Activated naive CD8-positive, alpha-beta T cell treated with anti-CD3 and anti-CD28 coated beads, Interleukin-2, amount 50 U/mL, for 24 hours (primary cell): ENCODE measurements at regions not wholly inside any gene's neighbourhood (a gene's known extent, or its start where the extent isn't known, plus 50 kb on each side); places are given as distances from the start of the nearest gene placed in this dataset.
"Not testable (repeated sequence)": the region's sequence is repeated elsewhere in the genome, so short reads cannot be mapped to it uniquely, and the experiment has no call there.

ENCODE experiments used
- ATAC-seq: fragments of 150-1000 bp; cut with Tn5 transposase; one replicate; pipeline ENCODE4 v1.10.0; 2021
- DNase-seq: peaks from one replicate; pipeline ENCODE4 v3.0.0; 2021
- H3K27ac Mint-ChIP-seq: one replicate; pipeline ENCODE4 v1.8.0; 2021; ENCODE audit warnings: mild to moderate bottlenecking, mixed read lengths
- H3K27me3 Mint-ChIP-seq: one replicate; pipeline ENCODE4 v1.8.0; 2021; ENCODE audit warnings: mixed read lengths
- H3K36me3 Mint-ChIP-seq: one replicate; pipeline ENCODE4 v1.8.0; 2021; ENCODE audit warnings: low read depth, mixed read lengths
- H3K4me1 Mint-ChIP-seq: one replicate; pipeline ENCODE4 v1.8.0; 2021; ENCODE audit warnings: mixed read lengths
- H3K4me3 Mint-ChIP-seq: one replicate; pipeline ENCODE4 v1.8.0; 2021; ENCODE audit warnings: mild to moderate bottlenecking, moderate library complexity, mixed read lengths
- H3K9me3 Mint-ChIP-seq: one replicate; pipeline ENCODE4 v1.8.0; 2021; ENCODE audit warnings: mixed read lengths

DNA sequence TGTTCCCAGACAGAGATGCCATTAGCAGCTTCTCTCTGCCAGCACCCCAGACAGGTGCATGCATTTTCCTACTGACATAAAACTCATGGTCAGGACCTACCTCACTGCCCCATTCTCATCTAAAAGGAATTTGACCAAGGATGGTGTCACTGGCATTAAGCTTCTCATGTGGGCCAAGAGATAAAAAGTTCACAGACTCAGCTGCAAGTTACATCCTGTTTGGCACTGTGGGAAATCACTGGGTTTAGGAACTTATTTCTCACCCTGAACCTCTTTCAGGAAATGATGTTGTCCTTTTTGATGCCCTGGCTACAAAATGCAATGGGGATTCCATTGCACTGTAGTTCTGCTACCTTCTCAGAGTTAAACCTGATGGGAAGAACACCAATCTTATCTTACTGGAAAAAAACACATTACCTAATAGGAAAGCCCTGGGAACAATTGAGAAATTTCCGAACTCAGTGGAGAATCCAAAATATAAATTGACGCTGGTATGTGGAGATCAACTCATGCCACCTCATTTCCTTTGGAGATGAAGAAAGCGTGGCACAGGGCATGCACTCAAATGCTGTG is 252.1 kb upstream of the COPS8 start:
- ATAC-seq (no peak), DNase-seq (no peak)
- no peak overlapping the region for H3K27ac Mint-ChIP-seq
- no peaks in the 10 kb centered on the region for H3K9me3 Mint-ChIP-seq
- no peaks in the 10 kb centered on the region for H3K36me3 Mint-ChIP-seq
- no peaks in the 10 kb centered on the region for H3K4me1 Mint-ChIP-seq
- H3K4me3 Mint-ChIP-seq, result no peak overlapping the region
- H3K27me3 Mint-ChIP-seq, result no peaks in the 10 kb centered on the region

GRCh38 chr2:236834284-236834683 is 251.4 kb upstream of the COPS8 start:
- H3K9me3 Mint-ChIP-seq, result no peaks in the 10 kb centered on the region
- no peaks in the 10 kb centered on the region for H3K4me1 Mint-ChIP-seq
- H3K27ac Mint-ChIP-seq, result no peak overlapping the region
- no peaks in the 10 kb centered on the region for H3K36me3 Mint-ChIP-seq
- H3K27me3 Mint-ChIP-seq, result no peaks in the 10 kb centered on the region
- no peak overlapping the region for H3K4me3 Mint-ChIP-seq
- no peak for DNase-seq
- ATAC-seq, result no peak

DNA sequence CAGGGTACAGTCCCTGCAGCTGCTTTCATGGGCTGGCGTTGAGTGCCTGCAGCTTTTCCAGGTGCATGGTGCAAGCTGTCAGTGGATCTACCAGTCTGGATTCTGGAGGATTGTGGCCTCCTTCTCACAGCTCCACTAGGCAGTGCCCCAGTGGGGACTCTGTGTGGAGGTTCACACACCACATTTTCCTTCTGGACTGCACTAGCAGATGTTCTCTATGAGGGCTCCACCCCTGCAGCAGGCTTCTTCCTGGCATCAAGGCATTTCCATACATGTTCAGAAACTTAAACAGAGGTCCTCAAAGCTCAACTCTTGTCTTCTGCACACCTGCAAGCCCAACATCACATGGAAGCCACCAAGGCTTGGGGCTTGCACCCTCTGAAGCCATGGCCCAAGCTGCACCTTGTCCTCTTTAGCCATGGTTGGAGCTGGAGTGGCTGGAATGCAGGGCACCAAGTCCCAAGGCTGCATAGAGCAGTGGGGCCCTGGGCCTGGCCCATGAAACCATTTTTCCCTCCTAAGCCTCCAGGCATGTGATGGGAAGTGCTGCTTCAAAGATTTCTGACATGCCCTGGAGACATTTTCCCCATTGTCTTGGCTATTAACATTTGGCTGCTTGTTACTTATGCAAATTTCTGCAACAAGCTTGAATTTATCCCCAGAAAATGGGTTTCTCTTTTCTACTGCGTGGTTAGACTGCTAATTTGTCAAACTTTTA is 250.2 kb upstream of the COPS8 start:
- no peaks in the 10 kb centered on the region for H3K36me3 Mint-ChIP-seq
- ATAC-seq, result no peak
- H3K27me3 Mint-ChIP-seq, result no peaks in the 10 kb centered on the region
- no peak for DNase-seq
- H3K27ac Mint-ChIP-seq, result no peak overlapping the region
- H3K4me3 Mint-ChIP-seq, result no peak overlapping the region
- H3K4me1 Mint-ChIP-seq, result no peaks in the 10 kb centered on the region
- H3K9me3 Mint-ChIP-seq, result no peaks in the 10 kb centered on the region

- H3K9me3 Mint-ChIP-seq, DNase-seq, H3K4me1 Mint-ChIP-seq, H3K27ac Mint-ChIP-seq, ATAC-seq, H3K27me3 Mint-ChIP-seq, H3K4me3 Mint-ChIP-seq, H3K36me3 Mint-ChIP-seq: not testable (repeated sequence)
Observed at GRCh38 chr2:236836028-236836427, 249.7 kb upstream of the COPS8 start.

GRCh38 chr2:236840215-236840614 is 245.5 kb upstream of the COPS8 start:
- Mint-ChIP-seq H3K4me3 (no peak overlapping the region), H3K27ac (no peak overlapping the region), H3K9me3 (no peaks in the 10 kb centered on the region), H3K36me3 (no peaks in the 10 kb centered on the region), H3K4me1 (no peaks in the 10 kb centered on the region), H3K27me3 (no peaks in the 10 kb centered on the region)
- ATAC-seq (no peak), DNase-seq (no peak)

- Mint-ChIP-seq H3K36me3 (no peaks in the 10 kb centered on the region), H3K4me1 (no peaks in the 10 kb centered on the region), H3K27ac (no peak overlapping the region), H3K27me3 (no peaks in the 10 kb centered on the region), H3K4me3 (no peak overlapping the region), H3K9me3 (no peaks in the 10 kb centered on the region)
- DNase-seq (no peak), ATAC-seq (no peak)
Observed at GRCh38 chr2:236840857-236841256, 244.8 kb upstream of the COPS8 start.

- ATAC-seq, result no peak
- DNase-seq, result no peak
- H3K27me3 Mint-ChIP-seq, result no peaks in the 10 kb centered on the region
- H3K27ac Mint-ChIP-seq, result no peak overlapping the region
- H3K4me1 Mint-ChIP-seq, result no peaks in the 10 kb centered on the region
- no peak overlapping the region for H3K4me3 Mint-ChIP-seq
- H3K9me3 Mint-ChIP-seq, result no peaks in the 10 kb centered on the region
- H3K36me3 Mint-ChIP-seq, result no peaks in the 10 kb centered on the region
Observed at GRCh38 chr2:236841389-236841788, 244.3 kb upstream of the COPS8 start.

DNA sequence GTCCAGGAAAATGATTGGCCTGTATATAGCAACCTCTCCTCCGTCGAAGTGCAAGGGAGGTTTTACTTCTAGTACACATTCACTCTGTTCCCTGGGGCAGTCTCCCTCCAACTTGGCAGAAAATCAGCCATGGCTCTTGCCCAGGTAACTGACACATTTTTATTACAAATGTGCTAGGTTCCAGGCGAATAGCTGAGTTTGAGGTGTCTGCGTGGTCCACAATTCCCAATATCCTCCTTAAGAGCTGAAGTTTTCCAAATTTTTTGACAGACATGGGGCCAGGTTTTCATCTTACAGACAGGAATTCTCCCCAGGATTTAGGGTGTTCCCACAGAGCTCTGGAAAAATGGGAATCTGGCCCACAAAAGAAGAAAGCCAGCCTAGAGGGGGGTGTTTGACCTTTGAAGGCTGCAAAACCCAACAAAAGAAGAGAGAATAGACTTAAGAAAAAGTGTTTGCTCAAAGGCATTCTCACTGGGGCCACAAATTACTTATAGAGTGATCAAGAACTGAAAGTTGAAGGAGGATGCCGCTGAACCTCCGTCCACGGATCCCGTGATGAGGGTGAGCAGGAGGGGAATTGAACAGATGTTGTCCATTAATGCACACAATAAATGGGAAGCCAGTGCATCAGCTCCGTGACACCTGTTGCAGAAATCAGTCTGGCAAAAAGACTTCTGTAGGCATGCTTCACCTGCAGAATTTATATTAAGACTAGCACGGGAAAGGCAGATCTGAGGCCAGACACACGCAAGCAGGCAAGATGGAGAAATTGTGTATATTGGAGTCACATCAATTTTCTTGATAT is 242.3 kb upstream of the COPS8 start:
- ATAC-seq, result no peak

DNA sequence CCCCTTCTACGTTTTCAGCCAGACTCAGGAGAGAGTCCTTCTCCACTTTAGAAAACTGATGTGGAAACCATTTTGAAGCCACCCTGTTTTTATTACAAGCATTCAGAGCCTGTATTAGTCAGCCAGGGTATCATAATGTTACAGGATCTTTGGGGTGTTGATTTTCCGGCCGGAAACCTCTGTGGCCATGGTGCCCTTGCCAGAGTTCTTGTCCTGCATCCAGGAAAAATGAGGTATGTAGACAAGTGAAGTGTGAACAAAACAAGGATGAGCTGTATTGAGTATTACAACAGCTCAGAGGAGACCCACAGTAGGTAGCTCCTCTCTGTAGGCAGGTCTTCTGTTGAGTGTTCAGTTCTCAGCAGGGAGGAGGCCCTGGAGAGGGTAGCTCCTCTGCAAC is 241.0 kb upstream of the COPS8 start:
- H3K36me3 Mint-ChIP-seq, result no peaks in the 10 kb centered on the region
- H3K27ac Mint-ChIP-seq, result no peak overlapping the region
- no peaks in the 10 kb centered on the region for H3K9me3 Mint-ChIP-seq
- ATAC-seq, result no peak
- H3K4me1 Mint-ChIP-seq, result no peaks in the 10 kb centered on the region
- no peak overlapping the region for H3K4me3 Mint-ChIP-seq
- no peak for DNase-seq
- no peaks in the 10 kb centered on the region for H3K27me3 Mint-ChIP-seq

More for the DNA sequence above, 242.3 kb upstream of the COPS8 start:
- H3K27ac Mint-ChIP-seq, result no peak overlapping the region
- no peaks in the 10 kb centered on the region for H3K4me1 Mint-ChIP-seq
- DNase-seq, result no peak
- no peaks in the 10 kb centered on the region for H3K36me3 Mint-ChIP-seq
- H3K9me3 Mint-ChIP-seq, result no peaks in the 10 kb centered on the region
- no peaks in the 10 kb centered on the region for H3K27me3 Mint-ChIP-seq
- H3K4me3 Mint-ChIP-seq, result no peak overlapping the region

GRCh38 chr2:236847023-236847422 is 238.7 kb upstream of the COPS8 start:
- no peak overlapping the region for H3K27ac Mint-ChIP-seq
- no peak overlapping the region for H3K4me3 Mint-ChIP-seq
- no peaks in the 10 kb centered on the region for H3K27me3 Mint-ChIP-seq
- H3K9me3 Mint-ChIP-seq, result no peaks in the 10 kb centered on the region
- ATAC-seq (no peak), DNase-seq (no peak)
- H3K36me3 Mint-ChIP-seq, result no peaks in the 10 kb centered on the region
- H3K4me1 Mint-ChIP-seq, result no peaks in the 10 kb centered on the region

- Mint-ChIP-seq H3K36me3 (no peaks in the 10 kb centered on the region), H3K9me3 (no peaks in the 10 kb centered on the region), H3K27me3 (no peaks in the 10 kb centered on the region), H3K4me3 (no peak overlapping the region), H3K27ac (no peak overlapping the region), H3K4me1 (no peaks in the 10 kb centered on the region)
- DNase-seq (no peak), ATAC-seq (no peak)
Observed at GRCh38 chr2:236847538-236848263, 238.0 kb upstream of the COPS8 start.

GRCh38 chr2:236848501-236848900 is 237.2 kb upstream of the COPS8 start:
- Mint-ChIP-seq H3K4me1 (no peaks in the 10 kb centered on the region), H3K4me3 (no peak overlapping the region), H3K27ac (no peak overlapping the region), H3K36me3 (no peaks in the 10 kb centered on the region), H3K27me3 (no peaks in the 10 kb centered on the region), H3K9me3 (no peaks in the 10 kb centered on the region)
- DNase-seq (no peak), ATAC-seq (no peak)

GRCh38 chr2:236849508-236849907 is 236.2 kb upstream of the COPS8 start:
- Mint-ChIP-seq H3K4me3 (no peak overlapping the region), H3K27me3 (no peaks in the 10 kb centered on the region), H3K9me3 (no peaks in the 10 kb centered on the region), H3K36me3 (no peaks in the 10 kb centered on the region), H3K4me1 (no peaks in the 10 kb centered on the region), H3K27ac (no peak overlapping the region)
- ATAC-seq (no peak), DNase-seq (no peak)

- no peak for DNase-seq
- no peaks in the 10 kb centered on the region for H3K36me3 Mint-ChIP-seq
- no peak overlapping the region for H3K27ac Mint-ChIP-seq
- no peaks in the 10 kb centered on the region for H3K27me3 Mint-ChIP-seq
- H3K9me3 Mint-ChIP-seq, result no peaks in the 10 kb centered on the region
- no peak overlapping the region for H3K4me3 Mint-ChIP-seq
- H3K4me1 Mint-ChIP-seq, result no peaks in the 10 kb centered on the region
- ATAC-seq, result no peak
Observed at GRCh38 chr2:236849940-236850339, 235.7 kb upstream of the COPS8 start.

DNA sequence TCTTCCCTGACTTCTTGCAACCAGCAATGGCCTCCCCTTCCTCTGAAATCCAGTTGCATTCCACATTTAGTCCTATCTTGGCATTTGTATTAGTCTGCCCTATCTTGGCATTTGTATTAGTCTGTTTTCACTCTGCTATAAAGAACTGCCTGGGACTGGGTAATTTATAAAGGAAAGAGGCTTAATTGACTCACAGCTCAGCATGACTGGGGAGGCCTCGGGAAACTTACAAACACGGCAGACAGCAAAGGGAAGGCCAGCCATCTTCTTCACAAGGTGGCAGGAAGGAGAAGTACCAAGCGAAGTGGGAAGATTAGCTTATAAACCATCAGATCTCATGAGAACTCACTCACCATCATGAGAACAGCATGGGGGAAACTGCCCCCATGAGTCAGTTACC is 234.5 kb upstream of the COPS8 start:
- Mint-ChIP-seq H3K36me3 (no peaks in the 10 kb centered on the region), H3K4me1 (no peaks in the 10 kb centered on the region), H3K4me3 (no peak overlapping the region), H3K27ac (no peak overlapping the region), H3K27me3 (no peaks in the 10 kb centered on the region), H3K9me3 (no peaks in the 10 kb centered on the region)
- DNase-seq (no peak), ATAC-seq (no peak)
